Fibroblast of skin of left biceps (primary cell): ENCODE measurements at regions not wholly inside any gene's neighbourhood (a gene's known extent, or its start where the extent isn't known, plus 50 kb on each side); places are given as distances from the start of the nearest gene placed in this dataset.
A peak's percentile ranks its signal among the peaks of the same experiment; 100 is the strongest.
"Not testable (repeated sequence)": the region's sequence is repeated elsewhere in the genome, so short reads cannot be mapped to it uniquely, and the experiment has no call there.

Source experiments
- DNase-seq, 2 experiments: peaks; one replicate each; pipeline ENCODE4 v3.0.0-alpha.2; 2013; ENCODE audit warnings: low read depth in 2 of 2

GRCh38 chr3:35849496-35849895, 210.2 kb downstream of the ARPP21 start:
- no peak for DNase-seq

- DNase-seq: no peak
Observed at GRCh38 chr3:35849963-35850362, 210.6 kb downstream of the ARPP21 start.

GRCh38 chr3:35857004-35857403, 217.7 kb downstream of the ARPP21 start:
- no peak for DNase-seq

GRCh38 chr3:35862057-35862456, 222.7 kb downstream of the ARPP21 start:
- no peak for DNase-seq

GRCh38 chr3:35864871-35865270, 225.5 kb downstream of the ARPP21 start:
- no peak for DNase-seq

GRCh38 chr3:35867791-35868190, 228.5 kb downstream of the ARPP21 start:
- DNase-seq: no peak

- DNase-seq: no peak
Observed at GRCh38 chr3:35871009-35871408, 231.7 kb downstream of the ARPP21 start.

- no peak for DNase-seq
Observed at GRCh38 chr3:35883929-35884328, 244.6 kb downstream of the ARPP21 start.

- DNase-seq: no peak
Observed at GRCh38 chr3:35894735-35895134, 255.4 kb downstream of the ARPP21 start.

- DNase-seq: no peak
Observed at GRCh38 chr3:35899245-35899644, 259.9 kb downstream of the ARPP21 start.

GRCh38 chr3:35900079-35900478, 260.8 kb downstream of the ARPP21 start:
- no peak for DNase-seq

GRCh38 chr3:35908366-35909232, 269.3 kb downstream of the ARPP21 start:
- peak; percentile 16 to 30 for DNase-seq

- no peak for DNase-seq
Observed at GRCh38 chr3:35919160-35919559, 279.8 kb downstream of the ARPP21 start.

- DNase-seq: no peak
Observed at GRCh38 chr3:35921718-35922117, 282.4 kb downstream of the ARPP21 start.

- not testable (repeated sequence) for DNase-seq
Observed at GRCh38 chr3:35924070-35924469, 284.7 kb downstream of the ARPP21 start.

- DNase-seq: no peak
Observed at GRCh38 chr3:35927441-35927840, 288.1 kb downstream of the ARPP21 start.

GRCh38 chr3:35929158-35929557, 289.8 kb downstream of the ARPP21 start:
- DNase-seq: no peak

GRCh38 chr3:35931867-35932266, 292.5 kb downstream of the ARPP21 start:
- DNase-seq: no peak

- DNase-seq: peak; percentile 51 to 58
Observed at GRCh38 chr3:35932995-35933394, 293.7 kb downstream of the ARPP21 start.

- peak; percentile 12 to 21 for DNase-seq
Observed at GRCh38 chr3:35936571-35936970, 297.2 kb downstream of the ARPP21 start.

- DNase-seq: no peak
Observed at GRCh38 chr3:35944926-35945710, 305.8 kb downstream of the ARPP21 start.

- DNase-seq: no peak
Observed at GRCh38 chr3:35946121-35946853, 307.0 kb downstream of the ARPP21 start.
